ENCODE measurements at regions not wholly inside any gene's neighbourhood (a gene's known extent, or its start where the extent isn't known, plus 50 kb on each side); places are given as distances from the start of the nearest gene placed in this dataset.

DNA sequence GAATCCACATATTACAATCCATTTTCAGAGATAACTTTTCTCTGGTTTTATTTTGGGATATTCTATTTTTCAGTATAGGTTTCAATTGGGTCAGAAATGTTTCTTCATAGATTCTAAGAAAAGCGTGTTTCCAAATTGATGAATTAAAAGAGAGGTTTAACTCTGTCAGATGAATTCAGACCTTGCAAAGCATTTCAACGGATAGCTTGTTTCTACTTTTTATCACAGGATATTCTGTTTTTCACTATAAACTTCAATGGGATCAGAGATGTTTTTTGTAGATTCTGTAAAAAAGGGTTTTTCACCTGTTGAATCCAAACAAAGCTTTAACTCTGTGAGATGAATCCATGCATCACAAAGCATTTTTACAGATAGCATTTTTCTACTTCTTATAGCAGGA is 1498.1 kb downstream of the UQCRFS1 start:
- Histone ChIP-seq H4K20me1 (ENCODE audit: control insufficient read depth, insufficient read depth) (no peaks in the 10 kb centered on the region), H3K79me2 (ENCODE audit: control insufficient read depth, insufficient read depth, low read length) (no peaks in the 10 kb centered on the region), H3K9me3 (replicated peaks; ENCODE audit: control insufficient read depth, insufficient read depth, low read length) (no peaks in the 10 kb centered on the region; the same call in 2 of the 3 replicates), H2AFZ (ENCODE audit: control insufficient read depth, low read depth, low read length) (no peak overlapping the region), H3K36me3 (ENCODE audit: control insufficient read depth in 2 of 2, insufficient read depth in 2 of 2, low read length in 1 of 2) (no peaks in the 10 kb centered on the region), H3K27me3 (replicated peaks in 1 of 2; ENCODE audit: control insufficient read depth in 2 of 2, insufficient read depth in 2 of 2, low read length in 1 of 2) (no peaks in the 10 kb centered on the region), H3K9ac (ENCODE audit: control insufficient read depth, insufficient read depth, low read length) (no peak overlapping the region), H3K27ac (ENCODE audit: control insufficient read depth, insufficient read depth) (no peak overlapping the region), H3K4me1 (ENCODE audit: control insufficient read depth, insufficient read depth, low read length) (no peaks in the 10 kb centered on the region), H3K4me2 (ENCODE audit: control insufficient read depth, insufficient read depth) (no peak overlapping the region), H3K4me3 (no peak overlapping the region)
- DNase-seq (ENCODE audit: low read depth, low spot score) (no peak), FAIRE-seq (no peak), ATAC-seq (no peak)
- intact Hi-C loops (cut with micrococcal nuclease; ENCODE audit: unreplicated experiment) = no loop called here
- ChIA-PET POLR2A (no interaction called here), CTCF (no interaction called here), RAD21 (ENCODE audit: unreplicated experiment) (no interaction called here), SMC1A (ENCODE audit: uncharacterized antibody, unreplicated experiment) (no interaction called here)
- WGBS (ENCODE audit: insufficient coverage, insufficient replicate concordance, low lambda C conversion rate, missing lambda C conversion rate) = 2% methylated on average over 2 of the region's 2 CpGs
- in situ Hi-C loops (cut with MboI) = no loop called here
- no TSS peak for BruUV-seq (replicated peaks)
- TF ChIP-seq NBN (IDR thresholded peaks at IDR 0.05) (no peak), SMC3 (IDR thresholded peaks at IDR 0.05; ENCODE audit: borderline replicate concordance, low read length) (no peak), SREBF2 (IDR thresholded peaks at IDR 0.05; ENCODE audit: low read length) (no peak)

GRCh38 chr19:27709496-27709895 is 1503.5 kb downstream of the UQCRFS1 start:
- intact Hi-C loops (cut with micrococcal nuclease; ENCODE audit: unreplicated experiment) (no loop called here), in situ Hi-C loops (cut with MboI) (no loop called here)
- no peaks in the 10 kb centered on the region for H3K4me1 ChIP-seq (ENCODE audit: control insufficient read depth, insufficient read depth, low read length)
- no peaks in the 10 kb centered on the region; the same call in 2 of the 3 replicates for H3K9me3 ChIP-seq (replicated peaks; ENCODE audit: control insufficient read depth, insufficient read depth, low read length)
- 34% methylated on average over 5 of the region's 5 CpGs for WGBS (ENCODE audit: insufficient coverage, insufficient replicate concordance, low lambda C conversion rate, missing lambda C conversion rate)
- ChIA-PET SMC1A (ENCODE audit: uncharacterized antibody, unreplicated experiment) (no interaction called here), POLR2A (no interaction called here), RAD21 (ENCODE audit: unreplicated experiment) (no interaction called here), CTCF (no interaction called here)
- DNase-seq (ENCODE audit: low read depth, low spot score) (no peak), FAIRE-seq (no peak), ATAC-seq (no peak)
- no TSS peak for BruUV-seq (replicated peaks)
- H3K79me2 ChIP-seq (ENCODE audit: control insufficient read depth, insufficient read depth, low read length) = no peaks in the 10 kb centered on the region
- no peaks in the 10 kb centered on the region for H3K36me3 ChIP-seq (ENCODE audit: control insufficient read depth in 2 of 2, insufficient read depth in 2 of 2, low read length in 1 of 2)
- no peaks in the 10 kb centered on the region for H4K20me1 ChIP-seq (ENCODE audit: control insufficient read depth, insufficient read depth)
- no peak overlapping the region for H3K4me3 ChIP-seq
- H2AFZ ChIP-seq (ENCODE audit: control insufficient read depth, low read depth, low read length) = no peak overlapping the region
- no peak overlapping the region for H3K27ac ChIP-seq (ENCODE audit: control insufficient read depth, insufficient read depth)
- TF ChIP-seq CUX1 (IDR thresholded peaks at IDR 0.05; ENCODE audit: insufficient replicate concordance, low read depth, low read length) (no peak), NFYB (IDR thresholded peaks at IDR 0.05; ENCODE audit: insufficient read depth, low read depth, low read length) (no peak), HCFC1 (IDR thresholded peaks at IDR 0.05; ENCODE audit: low read length) (no peak), POLR2A (IDR thresholded peaks at IDR 0.05; ENCODE audit: low read depth, low read length) (no peak)
- TF ChIP-seq, protein P1, sequence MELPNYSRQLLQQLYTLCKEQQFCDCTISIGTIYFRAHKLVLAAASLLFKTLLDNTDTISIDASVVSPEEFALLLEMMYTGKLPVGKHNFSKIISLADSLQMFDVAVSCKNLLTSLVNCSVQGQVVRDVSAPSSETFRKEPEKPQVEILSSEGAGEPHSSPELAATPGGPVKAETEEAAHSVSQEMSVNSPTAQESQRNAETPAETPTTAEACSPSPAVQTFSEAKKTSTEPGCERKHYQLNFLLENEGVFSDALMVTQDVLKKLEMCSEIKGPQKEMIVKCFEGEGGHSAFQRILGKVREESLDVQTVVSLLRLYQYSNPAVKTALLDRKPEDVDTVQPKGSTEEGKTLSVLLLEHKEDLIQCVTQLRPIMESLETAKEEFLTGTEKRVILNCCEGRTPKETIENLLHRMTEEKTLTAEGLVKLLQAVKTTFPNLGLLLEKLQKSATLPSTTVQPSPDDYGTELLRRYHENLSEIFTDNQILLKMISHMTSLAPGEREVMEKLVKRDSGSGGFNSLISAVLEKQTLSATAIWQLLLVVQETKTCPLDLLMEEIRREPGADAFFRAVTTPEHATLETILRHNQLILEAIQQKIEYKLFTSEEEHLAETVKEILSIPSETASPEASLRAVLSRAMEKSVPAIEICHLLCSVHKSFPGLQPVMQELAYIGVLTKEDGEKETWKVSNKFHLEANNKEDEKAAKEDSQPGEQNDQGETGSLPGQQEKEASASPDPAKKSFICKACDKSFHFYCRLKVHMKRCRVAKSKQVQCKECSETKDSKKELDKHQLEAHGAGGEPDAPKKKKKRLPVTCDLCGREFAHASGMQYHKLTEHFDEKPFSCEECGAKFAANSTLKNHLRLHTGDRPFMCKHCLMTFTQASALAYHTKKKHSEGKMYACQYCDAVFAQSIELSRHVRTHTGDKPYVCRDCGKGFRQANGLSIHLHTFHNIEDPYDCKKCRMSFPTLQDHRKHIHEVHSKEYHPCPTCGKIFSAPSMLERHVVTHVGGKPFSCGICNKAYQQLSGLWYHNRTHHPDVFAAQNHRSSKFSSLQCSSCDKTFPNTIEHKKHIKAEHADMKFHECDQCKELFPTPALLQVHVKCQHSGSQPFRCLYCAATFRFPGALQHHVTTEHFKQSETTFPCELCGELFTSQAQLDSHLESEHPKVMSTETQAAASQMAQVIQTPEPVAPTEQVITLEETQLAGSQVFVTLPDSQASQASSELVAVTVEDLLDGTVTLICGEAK (IDR thresholded peaks at IDR 0.05; ENCODE audit: borderline replicate concordance) = no peak
- H3K4me2 ChIP-seq (ENCODE audit: control insufficient read depth, insufficient read depth) = no peak overlapping the region
- no peak overlapping the region for H3K9ac ChIP-seq (ENCODE audit: control insufficient read depth, insufficient read depth, low read length)
- H3K27me3 ChIP-seq (replicated peaks in 1 of 2; ENCODE audit: control insufficient read depth in 2 of 2, insufficient read depth in 2 of 2, low read length in 1 of 2) = no peaks in the 10 kb centered on the region
